SW 1271 (cell line): ENCODE measurements at regions not wholly inside any gene's neighbourhood (a gene's known extent, or its start where the extent isn't known, plus 50 kb on each side); places are given as distances from the start of the nearest gene placed in this dataset.
"Not testable (repeated sequence)": the region's sequence is repeated elsewhere in the genome, so short reads cannot be mapped to it uniquely, and the experiment has no call there.

Experiments used
- DNase-seq, 2 experiments: peaks; one replicate each; lab custom pipeline; 2025; lab: John Stamatoyannopoulos, UW

- DNase-seq, result no peak
Measured at GRCh38 chr7:10592604-10593003, 381.1 kb upstream of the PHF14 start.

- no peak for DNase-seq
Measured at GRCh38 chr7:10593080-10593479, 380.6 kb upstream of the PHF14 start.

- DNase-seq, result no peak
Measured at GRCh38 chr7:10596827-10597226, 376.8 kb upstream of the PHF14 start.

GRCh38 chr7:10604128-10604527, 369.5 kb upstream of the PHF14 start:
- no peak for DNase-seq

- no peak for DNase-seq
Measured at GRCh38 chr7:10612950-10613349, 360.7 kb upstream of the PHF14 start.

- DNase-seq, result no peak
Measured at GRCh38 chr7:10618953-10619352, 354.7 kb upstream of the PHF14 start.

- no peak for DNase-seq
Measured at GRCh38 chr7:10632712-10633111, 341.0 kb upstream of the PHF14 start.

GRCh38 chr7:10634239-10634638, 339.4 kb upstream of the PHF14 start:
- no peak for DNase-seq

- no peak for DNase-seq
Measured at GRCh38 chr7:10637991-10638390, 335.7 kb upstream of the PHF14 start.

GRCh38 chr7:10643545-10643944, 330.1 kb upstream of the PHF14 start:
- DNase-seq, result no peak

- no peak for DNase-seq
Measured at GRCh38 chr7:10644849-10645248, 328.8 kb upstream of the PHF14 start.

- DNase-seq, result no peak
Measured at GRCh38 chr7:10646194-10646593, 327.5 kb upstream of the PHF14 start.

GRCh38 chr7:10648289-10648688, 325.4 kb upstream of the PHF14 start:
- DNase-seq, result no peak

GRCh38 chr7:10649120-10649519, 324.6 kb upstream of the PHF14 start:
- not testable (repeated sequence) for DNase-seq

- no peak for DNase-seq
Measured at GRCh38 chr7:10655031-10655430, 318.6 kb upstream of the PHF14 start.

GRCh38 chr7:10657201-10657600, 316.5 kb upstream of the PHF14 start:
- DNase-seq, result no peak

GRCh38 chr7:10657837-10658236, 315.8 kb upstream of the PHF14 start:
- DNase-seq, result no peak

- no peak for DNase-seq
Measured at GRCh38 chr7:10662491-10662890, 311.2 kb upstream of the PHF14 start.

GRCh38 chr7:10662982-10663884, 310.4 kb upstream of the PHF14 start:
- DNase-seq, result no peak

- no peak for DNase-seq
Measured at GRCh38 chr7:10672186-10672585, 301.5 kb upstream of the PHF14 start.

- DNase-seq, result no peak
Measured at GRCh38 chr7:10677211-10677610, 296.5 kb upstream of the PHF14 start.

- DNase-seq, result no peak
Measured at GRCh38 chr7:10677668-10678232, 295.9 kb upstream of the PHF14 start.

GRCh38 chr7:10684606-10685005, 289.1 kb upstream of the PHF14 start:
- DNase-seq, result no peak

- DNase-seq, result no peak
Measured at GRCh38 chr7:10685040-10685439, 288.6 kb upstream of the PHF14 start.
